LNCAP (cell line): ENCODE measurements at regions not wholly inside any gene's neighbourhood (a gene's known extent, or its start where the extent isn't known, plus 50 kb on each side); places are given as distances from the start of the nearest gene placed in this dataset.

Experiments used
- CTCF ChIP-seq: fragments of 450-650 bp; IDR thresholded peaks from 2 replicates; pipeline ENCODE4 v1.5.1; 2017; ENCODE audit warnings: mild to moderate bottlenecking

- no peak for TF ChIP-seq CTCF
Observed at GRCh38 chrX:39204353-39204752, 403.1 kb downstream of the MID1IP1 start.

- TF ChIP-seq CTCF = no peak
Observed at GRCh38 chrX:39204945-39205344, 403.7 kb downstream of the MID1IP1 start.

- no peak for TF ChIP-seq CTCF
Observed at GRCh38 chrX:39205467-39205866, 404.2 kb downstream of the MID1IP1 start.

GRCh38 chrX:39206399-39207145, 405.3 kb downstream of the MID1IP1 start:
- TF ChIP-seq CTCF = no peak

GRCh38 chrX:39211501-39211900, 410.2 kb downstream of the MID1IP1 start:
- TF ChIP-seq CTCF = no peak

GRCh38 chrX:39212456-39212855, 411.2 kb downstream of the MID1IP1 start:
- TF ChIP-seq CTCF = no peak

- no peak for TF ChIP-seq CTCF
Observed at GRCh38 chrX:39214387-39215126, 413.3 kb downstream of the MID1IP1 start.
